ENCODE measurements at regions not wholly inside any gene's neighbourhood (a gene's known extent, or its start where the extent isn't known, plus 50 kb on each side); places are given as distances from the start of the nearest gene placed in this dataset.

GRCh38 chr10:117656385-117657367 is 114.1 kb downstream of the EMX2 start:
- no peak overlapping the region for H3K4me3 ChIP-seq (ENCODE audit: control insufficient read depth, low read depth, low read length)
- no peak for DNase-seq (ENCODE audit: low read depth)
- TF ChIP-seq CTCF (IDR thresholded peaks at IDR 0.05; ENCODE audit: control insufficient read depth, insufficient read depth, low read depth, low read length, missing control alignments), result no peak

GRCh38 chr10:117661316-117661715 is 118.8 kb downstream of the EMX2 start:
- no peak for DNase-seq (ENCODE audit: low read depth)
- no peak overlapping the region for H3K4me3 ChIP-seq (ENCODE audit: control insufficient read depth, low read depth, low read length)
- no peak for TF ChIP-seq CTCF (IDR thresholded peaks at IDR 0.05; ENCODE audit: control insufficient read depth, insufficient read depth, low read depth, low read length, missing control alignments)

GRCh38 chr10:117662126-117662525 is 119.6 kb downstream of the EMX2 start:
- DNase-seq (ENCODE audit: low read depth), result no peak
- H3K4me3 ChIP-seq (ENCODE audit: control insufficient read depth, low read depth, low read length), result no peak overlapping the region
- TF ChIP-seq CTCF (IDR thresholded peaks at IDR 0.05; ENCODE audit: control insufficient read depth, insufficient read depth, low read depth, low read length, missing control alignments), result no peak

- H3K4me3 ChIP-seq (ENCODE audit: control insufficient read depth, low read depth, low read length), result no peak overlapping the region
- no peak for TF ChIP-seq CTCF (IDR thresholded peaks at IDR 0.05; ENCODE audit: control insufficient read depth, insufficient read depth, low read depth, low read length, missing control alignments)
- no peak for DNase-seq (ENCODE audit: low read depth)
These were observed 120.4 kb downstream of the EMX2 start for GRCh38 chr10:117662751-117663540.

- no peak overlapping the region for H3K4me3 ChIP-seq (ENCODE audit: control insufficient read depth, low read depth, low read length)
- no peak for TF ChIP-seq CTCF (IDR thresholded peaks at IDR 0.05; ENCODE audit: control insufficient read depth, insufficient read depth, low read depth, low read length, missing control alignments)
- DNase-seq (ENCODE audit: low read depth), result peak; percentile 3
These were observed 121.2 kb downstream of the EMX2 start for GRCh38 chr10:117663750-117664149.

- H3K4me3 ChIP-seq (ENCODE audit: control insufficient read depth, low read depth, low read length), result no peak overlapping the region
- no peak for TF ChIP-seq CTCF (IDR thresholded peaks at IDR 0.05; ENCODE audit: control insufficient read depth, insufficient read depth, low read depth, low read length, missing control alignments)
These were observed 121.7 kb downstream of the EMX2 start for GRCh38 chr10:117664288-117664687.

More at GRCh38 chr10:117664288-117664687, 121.7 kb downstream of the EMX2 start:
- no peak for DNase-seq (ENCODE audit: low read depth)
